D341Med (cell line): ENCODE measurements at regions not wholly inside any gene's neighbourhood (a gene's known extent, or its start where the extent isn't known, plus 50 kb on each side); places are given as distances from the start of the nearest gene placed in this dataset.

ENCODE experiments used
- DNase-seq: peaks from one replicate; pipeline ENCODE4 v3.0.0; 2012; ENCODE audit warnings: low spot score

DNA sequence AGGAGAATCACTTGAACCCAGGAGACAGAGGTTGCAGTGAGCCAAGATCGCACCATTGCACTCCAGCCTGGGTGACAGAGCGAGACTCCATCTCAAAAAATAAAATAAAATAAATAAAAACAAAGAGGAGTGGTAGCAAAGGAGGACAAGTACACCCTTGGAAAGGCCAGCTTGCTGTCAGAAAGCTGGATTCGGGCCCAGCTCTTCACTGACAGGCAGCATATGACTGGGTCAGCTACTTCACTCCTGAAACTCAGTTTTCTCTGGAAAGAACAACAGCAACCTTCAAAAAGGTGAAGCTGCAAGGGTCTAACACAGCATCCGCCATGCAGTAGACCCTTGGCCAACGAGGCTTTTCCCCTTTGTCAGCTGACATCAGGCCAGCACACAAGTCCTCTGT, 156.0 kb upstream of the TIAM1 start:
- no peak for DNase-seq

- no peak for DNase-seq
Measured at GRCh38 chr21:31498985-31499384, 154.9 kb upstream of the TIAM1 start.

GRCh38 chr21:31497914-31498313, 153.9 kb upstream of the TIAM1 start:
- no peak for DNase-seq

DNA sequence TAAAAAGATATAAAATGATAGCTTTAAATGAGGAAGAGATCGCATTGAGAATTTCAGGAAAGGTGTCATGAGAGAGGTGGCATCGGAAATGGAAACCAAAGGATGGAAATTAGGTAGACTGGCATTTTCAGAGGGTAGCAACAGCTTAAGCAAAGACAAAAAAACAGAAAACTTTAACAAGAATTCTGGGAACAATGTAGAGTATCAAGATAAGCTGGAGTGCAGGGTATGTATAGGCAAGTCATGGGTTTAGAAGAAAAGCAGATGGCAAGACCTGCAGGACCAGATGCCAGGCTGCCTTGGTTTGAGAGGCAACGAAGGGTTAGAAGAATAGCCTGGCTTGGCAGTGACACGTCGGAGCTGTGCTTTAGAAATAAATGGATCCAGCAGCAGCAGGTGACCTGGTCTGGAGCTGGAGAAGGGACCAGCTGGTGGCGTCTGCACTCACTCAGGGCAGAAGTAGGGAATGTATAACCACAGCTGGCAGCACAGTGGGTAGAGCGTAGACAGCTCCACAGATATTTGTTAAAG, 149.4 kb upstream of the TIAM1 start:
- DNase-seq = no peak

DNA sequence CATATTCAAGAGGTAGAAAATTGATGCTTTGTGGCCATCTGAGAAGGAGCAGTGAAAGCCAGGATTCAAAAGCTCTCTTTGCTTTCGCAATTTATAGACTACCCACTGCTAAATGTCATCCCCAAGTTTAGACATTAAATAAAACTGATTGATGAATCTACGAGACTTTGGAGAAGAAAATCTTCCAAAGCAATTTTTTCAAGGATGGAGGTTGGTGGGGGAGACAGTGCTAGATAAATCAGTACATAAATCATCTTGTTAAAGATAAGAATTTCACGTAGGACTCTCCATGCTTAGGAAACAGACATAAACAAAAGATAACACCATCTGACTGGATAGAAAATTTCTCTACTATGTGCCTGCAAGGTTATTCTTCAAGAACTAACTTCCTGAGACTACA, 147.6 kb upstream of the TIAM1 start:
- DNase-seq = no peak

GRCh38 chr21:31490443-31490842, 146.4 kb upstream of the TIAM1 start:
- no peak for DNase-seq

GRCh38 chr21:31489726-31490125, 145.7 kb upstream of the TIAM1 start:
- no peak for DNase-seq

DNA sequence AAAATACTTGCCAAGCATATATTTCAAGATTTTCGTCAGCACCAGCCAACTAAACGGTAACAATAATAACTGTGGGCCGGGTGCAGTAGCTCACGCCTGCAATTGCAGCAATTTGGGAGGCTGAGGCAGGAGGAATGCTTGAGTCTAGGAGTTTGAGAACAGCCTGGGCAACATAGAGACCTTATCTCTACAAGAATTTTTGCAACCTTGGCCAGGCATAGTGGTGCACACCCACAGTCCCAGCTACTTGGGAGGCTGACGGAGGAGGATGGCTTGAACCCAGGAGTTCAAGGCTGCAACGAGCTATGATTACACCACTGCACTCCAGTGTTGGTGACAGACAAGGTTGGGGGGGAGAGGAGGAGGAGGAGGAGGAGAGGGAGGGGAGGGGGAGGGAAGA, 145.0 kb upstream of the TIAM1 start:
- no peak for DNase-seq

DNA sequence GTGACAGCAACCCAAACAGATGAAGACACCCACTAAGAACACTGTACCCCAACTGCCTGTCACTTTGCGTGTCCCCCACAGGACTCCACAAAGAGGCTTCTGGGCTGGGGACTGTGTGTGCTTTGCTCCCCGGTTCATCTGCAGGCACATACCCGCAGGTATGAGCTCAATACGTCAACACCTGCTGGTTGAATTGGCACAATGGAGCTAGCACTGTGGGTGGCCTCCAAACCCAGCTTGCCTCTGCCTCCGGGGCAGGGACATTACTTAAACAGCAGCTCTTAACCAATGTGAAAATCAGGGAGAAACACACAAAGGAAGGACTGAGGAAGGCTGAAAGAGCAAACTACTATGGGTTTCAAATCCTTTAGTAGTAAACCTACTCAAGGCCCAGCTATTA, 140.2 kb upstream of the TIAM1 start:
- DNase-seq = no peak

- no peak for DNase-seq
Measured at GRCh38 chr21:31483146-31483545, 139.1 kb upstream of the TIAM1 start.

DNA sequence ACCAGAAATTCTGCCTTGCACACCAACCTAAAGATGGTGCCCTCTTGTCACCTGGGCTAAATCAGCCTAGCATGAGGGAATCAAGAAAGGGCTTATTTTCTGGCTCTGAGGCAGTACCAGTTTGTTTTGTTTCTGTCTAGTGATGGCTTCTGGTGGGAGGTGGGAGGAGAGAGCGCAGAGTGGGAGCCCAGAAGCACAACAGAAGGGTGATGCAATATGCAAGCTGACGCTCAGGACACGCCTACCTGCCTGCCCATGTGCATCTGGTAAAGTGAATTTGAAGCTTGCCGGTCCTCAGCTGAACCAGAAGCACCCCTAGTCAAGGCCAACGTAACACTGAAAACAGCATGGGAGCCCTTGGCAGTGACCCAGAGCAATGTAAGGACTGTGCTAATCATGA, 138.4 kb upstream of the TIAM1 start:
- DNase-seq = no peak

DNA sequence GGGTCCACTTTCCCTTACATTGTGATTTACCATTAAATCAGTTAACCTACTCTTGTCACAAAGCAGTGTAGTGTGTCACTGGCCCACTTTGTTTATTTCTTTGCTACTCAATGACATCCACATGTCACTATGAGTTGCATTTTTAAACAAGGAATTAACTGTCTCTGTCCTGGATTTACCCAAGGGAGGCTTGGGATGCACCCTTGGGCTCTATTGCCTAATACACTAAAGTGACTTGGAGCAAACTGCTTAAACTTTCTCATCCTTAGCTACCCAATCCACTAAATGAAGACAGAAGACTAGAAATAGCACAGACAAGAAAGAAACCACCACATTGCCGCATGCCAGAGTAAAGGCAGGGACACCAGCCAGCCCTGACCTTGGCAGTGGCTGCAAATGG, 136.2 kb upstream of the TIAM1 start:
- no peak for DNase-seq

DNA sequence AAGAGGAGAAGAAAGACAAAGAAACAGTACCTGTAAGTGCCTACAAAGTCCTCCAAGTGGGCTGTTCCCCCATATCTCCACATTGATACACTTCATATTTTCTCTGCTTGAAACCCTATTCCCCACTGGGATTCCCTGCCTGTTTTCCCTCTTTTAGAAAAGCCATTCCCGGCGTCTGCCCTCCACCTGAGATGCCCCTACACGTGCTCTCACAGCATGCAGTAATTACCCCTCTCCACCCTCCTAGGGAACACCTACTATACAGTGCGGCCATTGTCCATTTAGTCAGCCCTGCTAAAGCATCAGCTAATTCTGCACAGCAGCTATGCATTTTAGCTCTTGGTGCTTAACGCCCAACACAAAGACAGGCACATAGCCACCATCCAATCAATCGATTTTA, 135.7 kb upstream of the TIAM1 start:
- no peak for DNase-seq

DNA sequence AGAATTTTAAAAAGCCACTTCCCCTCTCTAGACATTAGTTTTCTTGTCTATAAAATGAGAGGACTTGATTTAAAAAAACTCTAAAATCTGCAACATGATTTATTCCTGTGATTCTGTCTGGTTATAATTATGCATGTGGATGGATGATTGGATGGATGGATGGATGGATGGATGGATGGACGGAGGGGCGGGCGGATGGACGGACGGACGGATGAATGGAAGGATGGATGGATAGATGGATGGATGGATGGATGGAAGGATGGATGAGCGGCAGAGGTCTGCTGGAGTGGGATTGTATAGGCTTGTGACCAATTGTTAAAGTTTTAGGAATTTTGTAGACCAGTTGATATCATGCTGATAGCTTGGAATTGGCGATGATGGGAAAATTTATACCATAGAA, 135.2 kb upstream of the TIAM1 start:
- no peak for DNase-seq

DNA sequence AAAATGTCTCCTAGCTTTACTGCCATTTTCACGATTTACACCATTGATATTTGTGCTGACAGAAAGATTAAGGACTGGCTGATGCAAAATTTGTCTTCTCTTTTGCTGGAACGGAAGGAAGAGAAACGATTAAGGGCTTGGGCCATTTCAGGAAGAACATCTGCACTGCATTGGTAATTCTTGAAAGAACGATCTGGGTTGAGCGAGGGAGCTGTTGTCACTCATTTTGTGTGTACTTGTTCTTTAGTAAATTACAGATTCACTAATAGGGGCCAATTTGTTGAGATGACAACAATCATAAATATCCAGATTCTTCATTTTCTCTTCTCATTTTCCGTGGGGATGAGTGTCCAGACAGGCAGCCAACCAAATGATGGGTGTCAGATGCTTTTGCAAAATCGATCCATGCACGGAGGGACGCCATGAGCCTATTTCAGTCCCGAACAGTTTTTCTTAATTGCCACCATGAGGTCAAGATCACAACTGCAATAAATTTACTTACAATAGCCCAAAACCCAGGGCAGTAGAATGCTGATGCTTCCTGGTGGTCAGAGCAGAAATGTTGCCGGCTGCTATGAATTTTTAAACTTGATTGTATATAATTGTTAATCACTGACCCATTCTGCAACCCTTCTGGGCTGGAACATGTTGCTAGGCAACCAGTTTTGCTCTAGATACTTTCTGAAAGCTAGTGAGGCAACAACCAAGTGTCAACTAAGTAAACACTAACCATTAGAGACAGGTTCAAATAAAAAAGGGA, 132.4 kb upstream of the TIAM1 start:
- no peak for DNase-seq

DNA sequence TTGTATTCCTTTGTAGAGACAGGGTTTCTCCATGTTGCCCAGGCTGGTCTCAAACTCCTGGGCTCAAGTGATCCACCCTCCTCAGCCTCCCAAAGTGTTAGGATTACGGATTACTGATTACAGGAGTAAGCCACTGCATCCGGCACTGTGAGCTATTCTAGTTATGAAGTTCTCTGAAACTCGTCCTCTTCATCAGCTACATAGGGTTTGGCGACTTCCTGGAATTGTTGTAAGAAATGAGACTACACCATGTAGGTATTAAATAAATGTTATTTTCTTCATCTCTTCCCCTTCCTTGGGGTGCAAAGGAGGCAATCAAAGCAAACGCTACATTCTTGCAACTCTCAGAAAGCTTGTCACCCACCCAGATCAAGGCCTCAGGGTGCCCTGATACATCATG, 131.2 kb upstream of the TIAM1 start:
- no peak for DNase-seq

GRCh38 chr21:31473685-31474345, 129.8 kb upstream of the TIAM1 start:
- no peak for DNase-seq

DNA sequence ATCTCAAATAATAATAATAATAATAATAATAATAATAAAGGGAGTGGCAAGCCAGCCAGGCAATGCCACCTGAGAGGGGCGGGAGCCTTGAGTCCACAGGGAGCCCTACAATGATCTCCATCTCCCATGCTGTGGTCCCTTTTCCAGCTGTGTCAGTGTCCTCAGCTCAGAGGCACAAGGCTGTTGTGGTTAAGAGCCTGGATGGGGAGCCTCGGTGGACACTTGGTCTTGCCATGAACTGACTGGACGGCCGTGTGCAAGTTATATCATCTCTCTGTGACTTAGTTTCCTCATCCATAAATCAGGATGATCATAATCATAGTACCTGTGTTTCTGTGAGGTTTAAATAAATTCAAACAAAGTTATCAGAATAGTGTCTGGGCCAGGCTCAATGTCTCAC, 127.8 kb upstream of the TIAM1 start:
- DNase-seq = no peak

GRCh38 chr21:31470896-31471694, 127.0 kb upstream of the TIAM1 start:
- no peak for DNase-seq

DNA sequence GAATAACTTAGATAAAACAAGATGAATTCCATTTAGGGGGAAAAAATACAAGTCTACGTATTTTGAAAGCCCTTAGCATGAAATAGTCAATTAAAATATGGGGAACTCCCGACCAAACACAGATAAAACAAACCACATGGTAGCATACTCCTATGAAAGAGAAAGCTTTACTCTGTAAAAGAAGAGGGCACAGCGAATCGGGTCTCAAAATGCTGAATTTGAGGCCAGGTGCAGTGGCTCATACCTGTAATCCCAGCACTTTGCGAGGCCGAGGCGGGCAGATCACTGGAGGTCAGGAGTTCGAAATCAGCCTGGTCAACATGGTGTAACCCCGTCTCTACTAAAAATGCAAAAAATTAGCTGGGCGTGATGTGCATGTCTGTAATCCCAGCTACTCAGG, 116.9 kb upstream of the TIAM1 start:
- DNase-seq = no peak

DNA sequence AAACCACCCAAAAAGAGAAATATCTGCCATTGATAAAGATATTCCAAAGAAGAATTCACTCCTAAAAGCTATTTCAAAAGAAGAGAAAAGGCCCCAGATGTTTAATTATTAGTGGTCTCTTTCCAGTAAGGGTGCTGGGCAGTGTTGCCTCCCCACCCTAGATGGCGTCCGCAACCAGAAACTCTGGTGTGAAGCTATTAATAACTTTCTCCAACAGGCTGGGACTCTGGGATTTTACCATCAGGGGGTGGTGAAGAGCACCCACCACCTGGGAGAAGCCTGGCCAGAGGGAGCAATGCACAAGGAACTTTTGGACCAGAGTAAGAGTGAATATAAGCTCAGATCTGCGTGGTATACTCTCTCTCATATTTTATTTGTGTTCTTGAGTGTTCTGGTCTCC, 115.4 kb upstream of the TIAM1 start:
- DNase-seq = no peak

DNA sequence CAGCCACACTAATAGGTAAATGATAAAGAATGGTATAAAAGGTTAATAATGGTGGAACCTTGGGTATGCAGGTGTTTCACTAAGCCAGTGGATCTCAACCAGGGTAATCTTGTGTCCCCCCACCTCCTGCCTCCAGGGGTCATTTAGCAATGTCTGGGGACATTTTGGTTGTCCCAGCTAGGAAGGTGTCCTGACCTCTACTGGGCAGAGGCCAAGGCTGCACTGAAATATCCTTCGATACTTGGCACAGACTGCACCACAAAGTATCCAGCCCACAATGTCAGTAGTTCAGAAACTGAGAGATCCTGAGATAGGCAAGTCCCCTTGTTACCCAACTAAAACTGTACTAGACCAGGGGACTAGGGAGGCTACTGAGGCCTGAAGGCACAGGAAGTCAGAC, 113.6 kb upstream of the TIAM1 start:
- no peak for DNase-seq

DNA sequence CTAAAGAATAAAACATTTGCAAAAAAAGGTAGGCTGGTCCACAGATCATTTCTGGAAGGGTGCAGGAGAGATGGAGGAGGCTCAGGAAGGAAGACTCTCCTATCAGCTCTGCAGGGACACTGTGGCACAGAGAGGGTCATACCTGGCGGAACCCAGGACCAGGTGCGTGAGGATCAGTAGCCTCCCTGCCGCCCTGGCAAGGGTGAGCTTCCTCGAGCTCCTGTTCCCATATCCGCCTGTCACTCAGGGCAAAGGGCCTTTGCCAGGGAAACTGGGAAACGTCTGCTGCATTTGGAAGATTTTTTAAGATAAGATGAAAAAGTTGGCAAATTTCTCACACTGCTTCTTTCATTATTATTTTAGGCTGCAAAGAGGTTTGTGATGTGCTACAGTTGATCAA, 112.1 kb upstream of the TIAM1 start:
- DNase-seq = no peak
